HPDE6-E6E7 (cell line): ENCODE measurements at regions not wholly inside any gene's neighbourhood (a gene's known extent, or its start where the extent isn't known, plus 50 kb on each side); places are given as distances from the start of the nearest gene placed in this dataset.

ENCODE experiments used
- DNase-seq: peaks from one replicate; pipeline ENCODE4 v3.0.0; 2011; ENCODE audit warnings: missing footprints; ENCODE audit errors: extremely low spot score

GRCh38 chr1:165031001-165031400 is 325.5 kb downstream of the LMX1A start:
- no peak for DNase-seq

GRCh38 chr1:165025805-165026204 is 330.7 kb downstream of the LMX1A start:
- no peak for DNase-seq

GRCh38 chr1:165014753-165015152 is 341.8 kb downstream of the LMX1A start:
- DNase-seq, result no peak

- no peak for DNase-seq
Observed at GRCh38 chr1:165011991-165012531, 344.5 kb downstream of the LMX1A start.

GRCh38 chr1:165011186-165011585 is 345.3 kb downstream of the LMX1A start:
- no peak for DNase-seq

GRCh38 chr1:165010418-165011070 is 346.0 kb downstream of the LMX1A start:
- DNase-seq, result no peak

- DNase-seq, result no peak
Observed at GRCh38 chr1:165006831-165007230, 349.7 kb downstream of the LMX1A start.

- DNase-seq, result no peak
Observed at GRCh38 chr1:164999146-164999545, 357.4 kb downstream of the LMX1A start.

- DNase-seq, result no peak
Observed at GRCh38 chr1:164991763-164992314, 364.7 kb downstream of the LMX1A start.

GRCh38 chr1:164983023-164983650 is 373.4 kb downstream of the LMX1A start:
- no peak for DNase-seq

GRCh38 chr1:164982545-164982944 is 374.0 kb downstream of the LMX1A start:
- no peak for DNase-seq

- DNase-seq, result no peak
Observed at GRCh38 chr1:164977561-164977960, 379.0 kb downstream of the LMX1A start.

GRCh38 chr1:164971921-164972415 is 384.5 kb downstream of the LMX1A start:
- DNase-seq, result no peak

- DNase-seq, result no peak
Observed at GRCh38 chr1:164971391-164971790, 385.1 kb downstream of the LMX1A start.

- DNase-seq, result no peak
Observed at GRCh38 chr1:164969253-164969652, 387.3 kb downstream of the LMX1A start.

- DNase-seq, result no peak
Observed at GRCh38 chr1:164967300-164967699, 389.2 kb downstream of the LMX1A start.

GRCh38 chr1:164961715-164962114 is 394.8 kb downstream of the LMX1A start:
- DNase-seq, result no peak

- DNase-seq, result no peak
Observed at GRCh38 chr1:164958982-164959768, 397.3 kb downstream of the LMX1A start.

- no peak for DNase-seq
Observed at GRCh38 chr1:164953815-164954214, 394.8 kb downstream of the PBX1 start.

- DNase-seq, result no peak
Observed at GRCh38 chr1:164953098-164953497, 394.1 kb downstream of the PBX1 start.

GRCh38 chr1:164951508-164951907 is 392.5 kb downstream of the PBX1 start:
- no peak for DNase-seq

- no peak for DNase-seq
Observed at GRCh38 chr1:164950541-164950986, 391.6 kb downstream of the PBX1 start.
